ENCODE measurements at regions not wholly inside any gene's neighbourhood (a gene's known extent, or its start where the extent isn't known, plus 50 kb on each side); places are given as distances from the start of the nearest gene placed in this dataset.

- no peak overlapping the region for H3K9ac ChIP-seq (ENCODE audit: insufficient read depth, low read depth, low read length)
- no peaks in the 10 kb centered on the region for H4K20me1 ChIP-seq (ENCODE audit: insufficient read depth, low read length)
- no peak overlapping the region for H3K4me3 ChIP-seq (replicated peaks in 1 of 3; ENCODE audit: insufficient read depth in 1 of 3, low read depth in 2 of 3, low read length in 3 of 3)
- POLR2A ChIA-PET, result no interaction called here
- H3K4me1 ChIP-seq (ENCODE audit: insufficient read depth, low read length), result no peaks in the 10 kb centered on the region
- no peaks in the 10 kb centered on the region for H3K79me2 ChIP-seq (ENCODE audit: insufficient read depth, low read length)
- CTCF ChIA-PET (ENCODE audit: low intra/inter-chr PET ratio, low total read pairs), result no interaction called here
- in situ Hi-C loops (cut with HindIII; ENCODE audit: extremely low pct_ligation_motif_present, low pct_unique_long_range_greater_than_20kb) (no loop called here), intact Hi-C loops (cut with micrococcal nuclease; ENCODE audit: unreplicated experiment) (no loop called here)
- H3K27ac ChIP-seq (ENCODE audit: extremely low read length, insufficient read depth, low read length), result no peak overlapping the region
- ATAC-seq (no peak), FAIRE-seq (no peak), DNase-seq (ENCODE audit: low spot score) (no peak)
- H3K27me3 ChIP-seq (ENCODE audit: control insufficient read depth in 1 of 2, insufficient read depth in 2 of 2, low read length in 2 of 2), result no peaks in the 10 kb centered on the region
- no peak overlapping the region for H3K4me2 ChIP-seq (ENCODE audit: low read depth, low read length)
- TF ChIP-seq CEBPZ (IDR thresholded peaks at IDR 0.05; ENCODE audit: low read length) (no peak), ZNF34 (CRISPR knock-in tag; IDR thresholded peaks at IDR 0.05; ENCODE audit: borderline replicate concordance) (no peak), ZNF451 (CRISPR knock-in tag; IDR thresholded peaks at IDR 0.05) (no peak), RXRB (CRISPR knock-in tag; IDR thresholded peaks at IDR 0.05; ENCODE audit: borderline replicate concordance) (no peak), ZC3H4 (CRISPR knock-in tag; IDR thresholded peaks at IDR 0.05; ENCODE audit: borderline replicate concordance) (no peak), FOXA1 (IDR thresholded peaks at IDR 0.05) (no peak), FOXA1 (CRISPR knock-in tag; IDR thresholded peaks at IDR 0.05) (no peak), SCMH1 (CRISPR knock-in tag; IDR thresholded peaks at IDR 0.05; ENCODE audit: borderline replicate concordance) (no peak), ZNF597 (CRISPR knock-in tag; IDR thresholded peaks at IDR 0.05) (no peak), NFAT5 (CRISPR knock-in tag; IDR thresholded peaks at IDR 0.05) (no peak), ONECUT2 (CRISPR knock-in tag; IDR thresholded peaks at IDR 0.05) (no peak), ZNF781 (CRISPR knock-in tag; IDR thresholded peaks at IDR 0.05; ENCODE audit: borderline replicate concordance, not compliant biosample characterization) (no peak), PCBP1 (IDR thresholded peaks at IDR 0.05; ENCODE audit: borderline replicate concordance, low read depth, low read length) (no peak)
- TF ChIP-seq, protein P1, sequence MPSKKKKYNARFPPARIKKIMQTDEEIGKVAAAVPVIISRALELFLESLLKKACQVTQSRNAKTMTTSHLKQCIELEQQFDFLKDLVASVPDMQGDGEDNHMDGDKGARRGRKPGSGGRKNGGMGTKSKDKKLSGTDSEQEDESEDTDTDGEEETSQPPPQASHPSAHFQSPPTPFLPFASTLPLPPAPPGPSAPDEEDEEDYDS (CRISPR knock-in tag; IDR thresholded peaks at IDR 0.05), result no peak
- H3K36me3 ChIP-seq (replicated peaks in 1 of 2; ENCODE audit: control insufficient read depth in 1 of 2, insufficient read depth in 2 of 2, low read length in 2 of 2), result no peaks in the 10 kb centered on the region
- no peak overlapping the region for H2AFZ ChIP-seq (ENCODE audit: low read length)
- BruUV-seq (replicated peaks), result no TSS peak
- H3K9me3 ChIP-seq (ENCODE audit: low read length), result no peaks in the 10 kb centered on the region
Observed at GRCh38 chr14:44438936-44439335, 68.1 kb downstream of the FSCB start.
